Activated CD8-positive, alpha-beta T cell treated with anti-CD3 and anti-CD28 coated beads, Interleukin-2, amount 10 ng/mL, durations not matched to agents 7 days and 5 days (primary cell): ENCODE measurements at regions not wholly inside any gene's neighbourhood (a gene's known extent, or its start where the extent isn't known, plus 50 kb on each side); places are given as distances from the start of the nearest gene placed in this dataset.
A peak's percentile ranks its signal among the peaks of the same experiment; 100 is the strongest.

Experiments used
- ATAC-seq: fragments of 150-1000 bp; cut with Tn5 transposase; one replicate; pipeline ENCODE4 v1.10.0; 2021; ENCODE audit warnings: moderate library complexity
- CTCF ChIA-PET: fragments of 350-600 bp; sonication (Branson Sonifier 250); formaldehyde crosslinking; loops from one replicate; lab custom pipeline; 2021; ENCODE audit warnings: antibody characterized with exemption; lab: Charles Lee
- POLR2A ChIA-PET: fragments of 350-600 bp; sonication (Branson Sonifier 250); formaldehyde crosslinking; loops from one replicate; lab custom pipeline; 2021; ENCODE audit warnings: antibody characterized with exemption; lab: Charles Lee
- DNase-seq: peaks from one replicate; pipeline ENCODE4 v3.0.0-alpha.2; 2020
- H3K27ac Mint-ChIP-seq: one replicate; pipeline ENCODE4 v1.8.0; 2021; ENCODE audit warnings: mild to moderate bottlenecking, mixed read lengths
- H3K27me3 Mint-ChIP-seq: one replicate; pipeline ENCODE4 v1.8.0; 2021; ENCODE audit warnings: low read depth, mixed read lengths
- H3K36me3 Mint-ChIP-seq: one replicate; pipeline ENCODE4 v1.8.0; 2021; ENCODE audit warnings: low read depth, mixed read lengths
- H3K4me1 Mint-ChIP-seq: one replicate; pipeline ENCODE4 v1.8.0; 2021; ENCODE audit warnings: low read depth, mixed read lengths
- H3K4me3 Mint-ChIP-seq: one replicate; pipeline ENCODE4 v1.8.0; 2021; ENCODE audit warnings: mild to moderate bottlenecking, mixed read lengths
- H3K9me3 Mint-ChIP-seq: one replicate; pipeline ENCODE4 v1.8.0; 2022; ENCODE audit warnings: mixed read lengths; ENCODE audit not compliant: insufficient read depth

DNA sequence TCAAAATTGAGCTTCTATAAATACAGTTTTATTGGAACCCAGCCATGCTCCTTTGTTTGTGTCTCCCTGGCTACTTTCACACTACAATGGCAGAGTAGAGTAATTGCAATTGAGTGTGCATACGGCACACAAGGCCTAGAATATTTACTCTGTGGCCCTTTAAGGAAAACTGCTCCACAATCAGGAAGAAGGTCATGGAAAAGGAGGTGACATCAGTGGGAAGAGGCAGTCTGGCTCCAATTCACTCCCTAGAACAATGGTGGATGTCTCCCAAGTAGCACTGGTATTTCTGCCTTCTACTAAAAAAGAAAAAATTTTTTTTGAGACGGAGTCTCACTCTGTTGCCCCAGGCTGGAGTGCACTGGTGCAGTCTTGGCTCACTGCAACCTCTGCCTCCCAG lies 51.3 kb downstream of the KRTAP19-8 start:
- H3K27ac Mint-ChIP-seq: no peak overlapping the region
- H3K4me3 Mint-ChIP-seq: no peak overlapping the region
- no peaks in the 10 kb centered on the region for H3K9me3 Mint-ChIP-seq
- no peak for ATAC-seq
- no peak for DNase-seq
- H3K4me1 Mint-ChIP-seq: no peaks in the 10 kb centered on the region
- peaks cover 14% of the 10 kb centered on the region for H3K27me3 Mint-ChIP-seq
- CTCF ChIA-PET: no interaction called here
- H3K36me3 Mint-ChIP-seq: no peaks in the 10 kb centered on the region
- POLR2A ChIA-PET: no interaction called here

GRCh38 chr21:30984889-30985288 lies 53.4 kb downstream of the KRTAP19-8 start:
- H3K4me3 Mint-ChIP-seq: no peak overlapping the region
- ChIA-PET POLR2A (no interaction called here), CTCF (no interaction called here)
- H3K36me3 Mint-ChIP-seq: no peaks in the 10 kb centered on the region
- no peaks in the 10 kb centered on the region for H3K9me3 Mint-ChIP-seq
- H3K4me1 Mint-ChIP-seq: no peaks in the 10 kb centered on the region
- DNase-seq (no peak), ATAC-seq (no peak)
- peaks cover 7% of the 10 kb centered on the region for H3K27me3 Mint-ChIP-seq
- no peak overlapping the region for H3K27ac Mint-ChIP-seq

- H3K36me3 Mint-ChIP-seq: peaks cover 8% of the 10 kb centered on the region
- H3K9me3 Mint-ChIP-seq: peaks cover 3% of the 10 kb centered on the region
- no peak overlapping the region for H3K27ac Mint-ChIP-seq
- POLR2A ChIA-PET: no interaction called here
- ATAC-seq (no peak), DNase-seq (no peak)
- peaks cover 11% of the 10 kb centered on the region for H3K4me1 Mint-ChIP-seq
- no peak overlapping the region for H3K4me3 Mint-ChIP-seq
- peaks cover 5% of the 10 kb centered on the region for H3K27me3 Mint-ChIP-seq
- CTCF ChIA-PET: no interaction called here
Observed at GRCh38 chr21:30981403-30981802, 56.9 kb downstream of the KRTAP19-8 start.

DNA sequence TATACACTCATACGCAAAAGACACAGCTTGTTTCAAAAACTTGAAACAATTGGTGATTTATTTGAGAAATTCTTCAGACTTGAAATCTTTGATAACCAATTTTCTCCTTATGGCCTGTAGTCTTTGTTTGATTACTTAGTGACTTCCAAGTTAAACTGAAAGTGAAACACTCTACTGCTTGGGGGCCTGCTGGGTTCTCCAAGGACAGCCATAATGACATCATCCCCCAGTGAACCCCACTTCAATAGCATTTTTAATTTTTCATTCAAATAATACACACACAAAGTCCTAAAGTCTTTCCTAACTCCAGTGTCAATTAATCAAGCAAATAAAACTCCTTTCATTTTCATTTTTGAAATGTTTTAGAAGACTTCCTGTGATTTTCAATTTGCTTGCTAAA lies 59.2 kb downstream of the KRTAP19-8 start:
- CTCF ChIA-PET: interaction anchor here (1.4 kb wide), 1 partner anchor 140 kb away, joined by 3 read pairs; no protein-coding TSS in a partner anchor

DNA sequence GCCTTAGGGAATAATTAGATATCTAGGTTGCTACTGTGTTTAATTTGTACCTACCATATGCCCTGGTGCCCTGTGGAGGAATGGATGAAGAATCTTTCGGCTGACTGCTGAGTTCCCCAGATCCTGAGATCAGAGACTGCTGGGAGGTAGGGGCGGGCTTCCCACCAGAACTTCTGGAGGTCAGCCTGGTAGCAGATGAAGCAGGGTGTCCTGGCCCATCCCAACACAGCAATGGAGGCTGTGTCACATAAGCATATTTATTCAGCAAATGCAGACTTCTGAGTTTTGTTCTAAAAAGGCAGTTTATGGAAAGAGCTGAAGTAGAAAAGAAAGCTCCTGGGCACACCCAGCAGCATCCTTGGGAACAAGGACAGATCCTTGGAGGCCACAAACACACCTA lies 74.0 kb downstream of the KRTAP19-8 start:
- Mint-ChIP-seq H3K27ac (no peak overlapping the region), H3K9me3 (no peaks in the 10 kb centered on the region), H3K27me3 (peaks cover 8% of the 10 kb centered on the region), H3K4me3 (no peak overlapping the region), H3K36me3 (no peaks in the 10 kb centered on the region), H3K4me1 (no peaks in the 10 kb centered on the region)
- ATAC-seq (no peak), DNase-seq (no peak)
- ChIA-PET CTCF (no interaction called here), POLR2A (no interaction called here)

More for the DNA sequence above, 59.2 kb downstream of the KRTAP19-8 start:
- Mint-ChIP-seq H3K4me3 (peak overlapping the region; percentile 49), H3K4me1 (peaks cover 11% of the 10 kb centered on the region), H3K9me3 (peaks cover 3% of the 10 kb centered on the region), H3K27me3 (no peaks in the 10 kb centered on the region), H3K27ac (peak overlapping the region; percentile 66), H3K36me3 (peaks cover 8% of the 10 kb centered on the region)
- POLR2A ChIA-PET: no interaction called here
- ATAC-seq (peak; percentile 79), DNase-seq (peak; percentile 38)

DNA sequence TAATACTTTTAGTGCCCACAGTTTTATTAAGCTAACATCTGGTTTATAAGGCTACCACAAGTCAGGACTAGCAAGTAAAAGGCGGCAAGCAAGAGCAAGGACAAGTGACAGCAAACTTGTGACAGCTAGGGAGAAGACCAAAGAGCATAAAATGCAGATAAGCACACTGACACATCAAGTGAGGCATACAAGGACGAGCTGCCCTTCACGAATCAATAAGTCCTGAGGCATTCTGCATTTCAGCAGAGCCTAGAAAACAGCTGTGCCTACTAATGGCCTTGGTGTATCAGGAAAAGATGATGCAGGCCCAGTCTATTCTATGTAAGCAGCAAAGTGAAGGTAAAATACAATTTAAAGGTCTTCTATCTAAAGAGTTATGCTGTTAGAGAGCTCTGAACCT lies 74.8 kb downstream of the KRTAP19-8 start:
- H3K27me3 Mint-ChIP-seq: peaks cover 8% of the 10 kb centered on the region
- POLR2A ChIA-PET: no interaction called here

DNA sequence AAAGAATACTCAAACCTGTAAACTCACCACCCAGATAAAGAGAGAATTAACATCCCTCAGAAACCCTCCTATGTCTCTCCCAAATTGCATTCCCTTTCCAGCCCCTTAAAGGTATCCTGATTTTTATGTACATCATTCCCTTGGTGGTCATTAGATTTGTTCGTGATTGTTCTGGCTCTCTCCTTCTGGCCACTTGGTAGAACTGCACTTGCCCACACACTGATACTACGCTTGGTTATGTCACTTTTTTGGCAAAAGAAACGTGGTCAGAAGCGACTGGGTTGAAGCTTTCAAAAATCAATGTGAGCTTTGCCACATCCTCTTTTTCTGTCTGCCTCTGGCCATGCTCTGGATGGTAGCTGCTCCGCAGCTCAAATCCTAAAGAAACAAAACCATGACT lies 76.3 kb downstream of the KRTAP19-8 start:
- CTCF ChIA-PET: no interaction called here
- Mint-ChIP-seq H3K4me3 (no peak overlapping the region), H3K9me3 (no peaks in the 10 kb centered on the region), H3K27me3 (peaks cover 8% of the 10 kb centered on the region), H3K4me1 (no peaks in the 10 kb centered on the region), H3K36me3 (no peaks in the 10 kb centered on the region), H3K27ac (no peak overlapping the region)
- DNase-seq (no peak), ATAC-seq (no peak)
- POLR2A ChIA-PET: no interaction called here

More for the DNA sequence above, 74.8 kb downstream of the KRTAP19-8 start:
- CTCF ChIA-PET: no interaction called here
- Mint-ChIP-seq H3K4me1 (no peaks in the 10 kb centered on the region), H3K36me3 (no peaks in the 10 kb centered on the region), H3K27ac (no peak overlapping the region), H3K4me3 (no peak overlapping the region), H3K9me3 (no peaks in the 10 kb centered on the region)
- DNase-seq (no peak), ATAC-seq (no peak)

- ChIA-PET CTCF (no interaction called here), POLR2A (no interaction called here)
- peaks cover 5% of the 10 kb centered on the region for H3K27me3 Mint-ChIP-seq
- ATAC-seq (no peak), DNase-seq (no peak)
- H3K4me3 Mint-ChIP-seq: no peak overlapping the region
- H3K4me1 Mint-ChIP-seq: no peaks in the 10 kb centered on the region
- H3K27ac Mint-ChIP-seq: no peak overlapping the region
- no peaks in the 10 kb centered on the region for H3K9me3 Mint-ChIP-seq
- H3K36me3 Mint-ChIP-seq: no peaks in the 10 kb centered on the region
Observed at GRCh38 chr21:30958741-30959140, 77.4 kb upstream of the KRTAP11-1 start.

- H3K4me3 Mint-ChIP-seq: no peak overlapping the region
- H3K36me3 Mint-ChIP-seq: no peaks in the 10 kb centered on the region
- no peaks in the 10 kb centered on the region for H3K4me1 Mint-ChIP-seq
- DNase-seq: no peak
- no peaks in the 10 kb centered on the region for H3K9me3 Mint-ChIP-seq
- CTCF ChIA-PET: interaction anchor here (0.6 kb wide), 1 partner anchor 116 kb away, joined by 3 read pairs; no protein-coding TSS in a partner anchor
- POLR2A ChIA-PET: no interaction called here
- ATAC-seq: no peak
- H3K27ac Mint-ChIP-seq: no peak overlapping the region
- peaks cover 2% of the 10 kb centered on the region for H3K27me3 Mint-ChIP-seq
Observed at GRCh38 chr21:30957010-30957409, 75.6 kb upstream of the KRTAP11-1 start.

- ChIA-PET POLR2A (no interaction called here), CTCF (no interaction called here)
- DNase-seq (no peak), ATAC-seq (no peak)
- Mint-ChIP-seq H3K36me3 (no peaks in the 10 kb centered on the region), H3K4me1 (no peaks in the 10 kb centered on the region), H3K27ac (no peak overlapping the region), H3K9me3 (no peaks in the 10 kb centered on the region), H3K27me3 (no peaks in the 10 kb centered on the region), H3K4me3 (no peak overlapping the region)
Observed at GRCh38 chr21:30953605-30954004, 72.2 kb upstream of the KRTAP11-1 start.

DNA sequence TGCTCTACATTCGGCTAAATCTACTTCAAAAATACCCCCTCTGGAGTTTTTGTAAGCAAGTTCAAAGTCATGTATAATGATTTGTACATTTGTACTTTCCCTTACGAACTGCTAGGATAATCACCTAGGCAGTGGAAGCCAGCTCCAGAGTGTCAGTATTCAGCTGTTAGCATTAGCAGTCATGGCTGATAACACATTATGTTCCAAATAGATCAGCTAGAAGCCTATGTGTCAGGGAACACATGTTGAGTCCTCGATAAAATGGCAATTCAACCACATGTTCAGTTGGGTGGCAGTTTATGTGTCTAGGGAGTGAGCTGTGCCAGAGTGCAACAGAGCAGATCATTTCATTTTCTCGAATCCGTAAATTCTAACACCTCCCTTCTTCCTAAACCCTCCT lies 65.8 kb upstream of the KRTAP11-1 start:
- DNase-seq: no peak
- H3K27ac Mint-ChIP-seq: no peak overlapping the region
- CTCF ChIA-PET: no interaction called here
- POLR2A ChIA-PET: no interaction called here
- H3K4me3 Mint-ChIP-seq: no peak overlapping the region
- no peak for ATAC-seq
- H3K4me1 Mint-ChIP-seq: no peaks in the 10 kb centered on the region
- H3K27me3 Mint-ChIP-seq: peaks cover 5% of the 10 kb centered on the region
- H3K36me3 Mint-ChIP-seq: no peaks in the 10 kb centered on the region
- no peaks in the 10 kb centered on the region for H3K9me3 Mint-ChIP-seq

DNA sequence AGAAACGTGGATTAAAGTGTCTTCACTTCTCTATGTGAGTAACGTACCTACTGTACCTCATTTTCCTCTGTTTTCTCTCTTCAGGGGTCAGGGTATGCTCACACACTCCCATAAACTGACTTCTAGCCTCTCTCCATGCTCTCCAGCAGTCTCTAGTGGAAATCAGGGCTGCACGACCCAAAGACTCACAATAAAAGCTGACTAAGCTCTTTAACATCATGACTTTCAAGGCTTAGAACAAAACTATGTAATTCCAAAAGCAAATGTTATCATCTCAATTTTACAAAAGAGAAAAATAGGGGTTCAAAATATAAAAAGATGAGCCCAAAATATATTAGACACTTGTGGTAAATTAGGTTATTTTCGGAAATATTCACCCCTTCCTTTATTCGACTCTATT lies 62.5 kb upstream of the KRTAP11-1 start:
- POLR2A ChIA-PET: no interaction called here
- Mint-ChIP-seq H3K4me1 (no peaks in the 10 kb centered on the region), H3K27ac (no peak overlapping the region), H3K36me3 (no peaks in the 10 kb centered on the region), H3K4me3 (no peak overlapping the region), H3K27me3 (peaks cover 5% of the 10 kb centered on the region), H3K9me3 (no peaks in the 10 kb centered on the region)
- ATAC-seq: no peak
- CTCF ChIA-PET: no interaction called here
- no peak for DNase-seq

GRCh38 chr21:30943243-30943642 lies 61.9 kb upstream of the KRTAP11-1 start:
- ChIA-PET POLR2A (no interaction called here), CTCF (no interaction called here)
- H3K9me3 Mint-ChIP-seq: no peaks in the 10 kb centered on the region
- ATAC-seq (no peak), DNase-seq (no peak)
- H3K27me3 Mint-ChIP-seq: peaks cover 5% of the 10 kb centered on the region
- no peaks in the 10 kb centered on the region for H3K36me3 Mint-ChIP-seq
- H3K4me1 Mint-ChIP-seq: no peaks in the 10 kb centered on the region
- H3K27ac Mint-ChIP-seq: no peak overlapping the region
- H3K4me3 Mint-ChIP-seq: no peak overlapping the region
